ENCODE measurements at regions not wholly inside any gene's neighbourhood (a gene's known extent, or its start where the extent isn't known, plus 50 kb on each side); places are given as distances from the start of the nearest gene placed in this dataset.

GRCh38 chr5:81852291-81853029 is 101.6 kb upstream of the SSBP2 start (continued):
- no peak for TF ChIP-seq NR3C1 (CRISPR knock-in tag; conservative IDR thresholded peaks at IDR 0.05; ENCODE audit: low read depth)
- TF ChIP-seq ZNF423 (CRISPR knock-in tag; IDR thresholded peaks at IDR 0.05): peak; percentile 99

- DNase-seq (ENCODE audit: low spot score): peak; percentile 96
- H3K9me3 Mint-ChIP-seq: no peaks in the 10 kb centered on the region
- peaks cover 79% of the 10 kb centered on the region for H3K4me1 Mint-ChIP-seq
- H3K4me3 Mint-ChIP-seq: peak overlapping the region; percentile 77
- no peaks in the 10 kb centered on the region for H3K27me3 Mint-ChIP-seq (ENCODE audit: low read depth)
- ATAC-seq: peak; percentile 85
- POLR2A ChIA-PET: interaction anchor here (0.5 to 3.4 kb wide), 16 partner anchors 13 to 483 kb away, joined by 3 to 110 read pairs (median 5); partner anchors contain the start of genes ATG10 and SSBP2
- peak overlapping the region; percentile 100 for H3K27ac Mint-ChIP-seq
- H3K36me3 Mint-ChIP-seq: no peaks in the 10 kb centered on the region
- CTCF ChIA-PET: interaction anchor here (0.6 to 5.9 kb wide), 17 partner anchors 13 to 916 kb away, joined by 3 to 104 read pairs (median 4); partner anchors contain the start of gene SSBP2
- peak; percentile 79 for TF ChIP-seq SP1 (CRISPR knock-in tag; conservative IDR thresholded peaks at IDR 0.05)
- TF ChIP-seq ATF2 (CRISPR knock-in tag; IDR thresholded peaks at IDR 0.05; ENCODE audit: borderline replicate concordance, low read depth): no peak
- TF ChIP-seq ZNF219 (CRISPR knock-in tag; IDR thresholded peaks at IDR 0.05; ENCODE audit: borderline replicate concordance): no peak
- TF ChIP-seq MAX (CRISPR knock-in tag; IDR thresholded peaks at IDR 0.05): no peak
- TF ChIP-seq FOXP4 (CRISPR knock-in tag; IDR thresholded peaks at IDR 0.05): peak; percentile 95
- TF ChIP-seq OVOL2 (CRISPR knock-in tag; IDR thresholded peaks at IDR 0.05; ENCODE audit: borderline replicate concordance): no peak
- TF ChIP-seq PREB (CRISPR knock-in tag; IDR thresholded peaks at IDR 0.05; ENCODE audit: borderline replicate concordance): no peak
- TF ChIP-seq NFATC4 (CRISPR knock-in tag; IDR thresholded peaks at IDR 0.05): no peak
- no peak for TF ChIP-seq CTCF (IDR thresholded peaks at IDR 0.05)
- no peak for TF ChIP-seq IRF1 (CRISPR knock-in tag; IDR thresholded peaks at IDR 0.05)
- TF ChIP-seq PRDM15 (CRISPR knock-in tag; IDR thresholded peaks at IDR 0.05): peak; percentile 69
- peak; percentile 34; the same call in 1 of the 2 replicates for TF ChIP-seq USF1 (CRISPR knock-in tag; IDR thresholded peaks at IDR 0.05)
- TF ChIP-seq SOX15 (CRISPR knock-in tag; IDR thresholded peaks at IDR 0.05): no peak
- TF ChIP-seq TP53 (CRISPR knock-in tag; IDR thresholded peaks at IDR 0.05): no peak
- no peak for TF ChIP-seq ZNF232 (CRISPR knock-in tag; IDR thresholded peaks at IDR 0.05)
- TF ChIP-seq CDX4 (CRISPR knock-in tag; IDR thresholded peaks at IDR 0.05; ENCODE audit: borderline replicate concordance): no peak
- TF ChIP-seq ZNF317 (CRISPR knock-in tag; IDR thresholded peaks at IDR 0.05; ENCODE audit: borderline replicate concordance, low read depth): no peak
Measured at GRCh38 chr5:81851481-81852178, 100.7 kb upstream of the SSBP2 start.

All from WTC11 (cell line).